Spinal cord (tissue), 9 donors: ENCODE measurements at regions not wholly inside any gene's neighbourhood (a gene's known extent, or its start where the extent isn't known, plus 50 kb on each side); places are given as distances from the start of the nearest gene placed in this dataset.
A peak's percentile ranks its signal among the peaks of the same experiment; 100 is the strongest.
"Not testable (repeated sequence)": the region's sequence is repeated elsewhere in the genome, so short reads cannot be mapped to it uniquely, and the experiment has no call there.

Experiments used
- DNase-seq, 6 donors: peaks; one replicate each; pipeline versions ENCODE4 v3.0.0 to v3.0.0-alpha.2; 2013 to 2015; ENCODE audit warnings: low spot score in 6 of 6, low read depth in 4 of 6
- H3K27ac ChIP-seq: one replicate; pipeline ENCODE4 v1.5.1; 2013; ENCODE audit warnings: low read depth, low read length, control low read depth
- H3K27me3 ChIP-seq: one replicate; pipeline ENCODE4 v1.6.1; 2013; ENCODE audit warnings: low read length; ENCODE audit not compliant: control insufficient read depth, insufficient read depth
- H3K36me3 ChIP-seq: one replicate; pipeline ENCODE4 v1.6.1; 2013; ENCODE audit warnings: low read length; ENCODE audit not compliant: control insufficient read depth, insufficient read depth
- H3K4me1 ChIP-seq: one replicate; pipeline ENCODE4 v1.6.1; 2013; ENCODE audit warnings: low read length; ENCODE audit not compliant: control insufficient read depth, insufficient read depth
- H3K4me3 ChIP-seq: one replicate; pipeline ENCODE4 v1.5.1; 2013; ENCODE audit warnings: low read depth, low read length, control low read depth
- H3K9me3 ChIP-seq: one replicate; pipeline ENCODE4 v1.6.1; 2013; ENCODE audit warnings: low read length; ENCODE audit not compliant: control insufficient read depth, insufficient read depth
- WGBS: methylation state at CpG from one replicate; pipeline ENCODE4 v1.1.5; 2013; ENCODE audit warnings: missing lambda C conversion rate; ENCODE audit not compliant: insufficient coverage; 5-methylcytosine and 5-hydroxymethylcytosine counted together
- donor health status: healthy.

DNA sequence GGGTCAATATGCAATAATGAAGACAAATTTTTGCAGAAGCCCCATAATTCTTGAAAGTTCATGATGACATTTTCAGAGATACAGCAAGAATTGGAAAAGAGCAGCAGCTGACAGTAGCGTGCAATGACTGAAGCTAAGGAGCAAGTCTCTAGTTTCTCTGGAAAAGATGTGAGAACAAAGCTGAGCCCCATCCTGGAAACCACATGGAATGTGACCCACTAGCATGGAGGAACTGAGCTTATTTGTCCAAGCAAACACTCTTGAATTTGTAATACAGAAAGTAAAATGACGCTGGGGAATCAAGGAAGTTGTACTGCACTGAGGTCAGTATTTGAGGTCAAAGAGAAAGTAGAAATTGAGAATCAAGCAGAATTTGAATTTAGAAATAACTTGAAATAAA is 1447.2 kb downstream of the FSTL5 start:
- H3K27me3 ChIP-seq = no peaks in the 10 kb centered on the region
- no peak overlapping the region for H3K4me3 ChIP-seq
- H3K4me1 ChIP-seq = no peaks in the 10 kb centered on the region
- no peaks in the 10 kb centered on the region for H3K9me3 ChIP-seq
- DNase-seq = no peak
- H3K27ac ChIP-seq = no peak overlapping the region
- 92% methylated on average over 2 of the region's 2 CpGs for WGBS
- no peaks in the 10 kb centered on the region for H3K36me3 ChIP-seq

DNA sequence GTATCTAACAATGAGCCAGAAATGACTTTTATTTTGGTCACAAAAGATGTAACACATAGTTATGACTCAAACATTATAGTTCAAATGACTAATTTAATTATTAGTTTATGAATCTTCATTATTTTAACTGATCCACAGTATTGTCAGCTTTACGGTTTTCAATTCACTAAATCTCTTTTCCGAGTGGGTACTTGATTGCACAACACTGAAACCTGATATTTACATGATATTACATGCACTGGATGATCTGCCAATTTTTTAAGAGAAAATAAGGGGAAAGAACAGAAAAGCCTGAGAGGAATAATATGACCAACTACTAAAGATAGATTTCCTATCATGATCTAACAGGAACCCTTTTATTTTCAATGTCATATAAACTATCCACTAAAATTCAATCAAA is 1446.0 kb downstream of the FSTL5 start:
- no CpG with 5 or more reads among the region's 2 CpGs for WGBS
- Histone ChIP-seq H3K9me3 (no peaks in the 10 kb centered on the region), H3K36me3 (no peaks in the 10 kb centered on the region), H3K4me1 (no peaks in the 10 kb centered on the region), H3K27me3 (no peaks in the 10 kb centered on the region), H3K4me3 (no peak overlapping the region), H3K27ac (no peak overlapping the region)
- DNase-seq = no peak

DNA sequence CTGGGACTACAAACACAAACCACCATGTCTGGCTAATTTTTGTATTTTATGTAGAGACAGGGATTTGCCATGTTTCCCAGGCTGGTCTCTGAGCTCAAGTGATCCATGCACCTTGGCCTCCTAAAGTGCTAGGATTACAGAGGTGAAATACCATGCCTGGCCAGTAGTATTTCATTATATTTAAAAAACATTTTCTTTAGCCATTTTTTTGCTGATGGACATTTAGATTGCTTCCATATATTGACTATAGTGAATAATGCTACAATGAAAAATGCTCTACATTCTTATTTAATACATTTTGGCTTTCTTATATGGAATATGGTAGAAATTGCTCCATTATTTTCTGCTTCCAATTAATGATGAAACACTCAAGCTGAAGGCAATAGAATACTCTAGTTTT is 1439.7 kb downstream of the FSTL5 start:
- Histone ChIP-seq H3K4me3 (no peak overlapping the region), H3K36me3 (no peaks in the 10 kb centered on the region), H3K4me1 (no peaks in the 10 kb centered on the region), H3K27me3 (no peaks in the 10 kb centered on the region), H3K27ac (no peak overlapping the region), H3K9me3 (no peaks in the 10 kb centered on the region)
- DNase-seq = no peak

- Histone ChIP-seq H3K4me1 (no peaks in the 10 kb centered on the region), H3K4me3 (no peak overlapping the region), H3K27ac (no peak overlapping the region), H3K36me3 (no peaks in the 10 kb centered on the region), H3K27me3 (no peaks in the 10 kb centered on the region), H3K9me3 (no peaks in the 10 kb centered on the region)
- DNase-seq = no peak
- no CpG with 5 or more reads among the region's 1 CpG for WGBS
These were observed 1418.7 kb downstream of the FSTL5 start for GRCh38 chr4:160745126-160745525.

DNA sequence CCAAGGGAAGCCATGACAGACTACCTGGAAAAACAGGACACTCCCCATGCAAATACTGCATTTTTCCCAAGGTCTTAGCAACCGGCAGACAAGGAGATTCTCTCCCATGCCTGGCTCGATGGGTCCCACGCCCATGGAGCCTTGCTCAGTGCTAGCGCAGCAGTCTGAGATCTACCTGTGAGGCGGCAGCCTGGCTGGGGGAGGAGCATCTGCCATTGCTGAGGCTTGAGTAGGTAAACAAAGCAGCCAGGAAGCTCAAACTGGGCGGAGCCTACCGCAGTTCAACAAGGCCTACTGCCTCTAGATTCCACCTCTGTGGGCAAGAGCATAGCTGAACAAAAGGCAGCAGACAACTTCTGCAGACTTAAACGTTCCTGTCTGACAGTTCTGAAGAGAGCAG is 1417.2 kb downstream of the FSTL5 start:
- not testable (repeated sequence) for H3K4me1 ChIP-seq, H3K27me3 ChIP-seq, H3K4me3 ChIP-seq, H3K9me3 ChIP-seq, H3K36me3 ChIP-seq, DNase-seq, H3K27ac ChIP-seq
- 97% methylated on average over 8 of the region's 8 CpGs for WGBS

GRCh38 chr4:160772668-160773067 is 1391.1 kb downstream of the FSTL5 start:
- no peak for DNase-seq
- Histone ChIP-seq H3K9me3 (no peaks in the 10 kb centered on the region), H3K27ac (no peak overlapping the region), H3K4me3 (no peak overlapping the region), H3K4me1 (no peaks in the 10 kb centered on the region), H3K27me3 (no peaks in the 10 kb centered on the region), H3K36me3 (no peaks in the 10 kb centered on the region)
- no CpG with 5 or more reads among the region's 2 CpGs for WGBS

GRCh38 chr4:160795216-160795615 is 1368.6 kb downstream of the FSTL5 start:
- DNase-seq = no peak
- H3K4me1 ChIP-seq = no peaks in the 10 kb centered on the region
- no peaks in the 10 kb centered on the region for H3K36me3 ChIP-seq
- H3K4me3 ChIP-seq = no peak overlapping the region
- no peaks in the 10 kb centered on the region for H3K27me3 ChIP-seq
- H3K9me3 ChIP-seq = peaks cover 5% of the 10 kb centered on the region
- H3K27ac ChIP-seq = no peak overlapping the region

DNA sequence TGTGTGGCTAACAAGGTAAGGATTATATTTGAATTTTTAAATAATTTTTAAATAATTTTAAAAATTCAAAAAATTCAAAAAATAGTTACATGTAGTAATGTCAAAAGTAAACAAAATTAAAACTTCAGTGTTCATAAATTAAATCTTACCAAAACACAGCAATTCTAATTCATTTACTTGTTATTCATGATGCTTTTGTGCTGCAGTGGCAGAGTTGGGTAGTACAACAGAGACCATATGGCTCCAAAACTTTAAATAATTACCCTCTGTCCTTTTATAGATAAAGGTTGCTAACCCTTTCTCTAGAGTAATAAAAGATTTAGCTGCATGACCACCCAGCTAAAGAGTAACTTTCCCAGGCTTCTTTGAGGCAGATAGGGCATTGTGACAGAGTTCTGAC is 1355.6 kb downstream of the FSTL5 start:
- Histone ChIP-seq H3K4me3 (no peak overlapping the region), H3K27ac (no peak overlapping the region), H3K36me3 (no peaks in the 10 kb centered on the region), H3K4me1 (no peaks in the 10 kb centered on the region), H3K27me3 (no peaks in the 10 kb centered on the region), H3K9me3 (no peaks in the 10 kb centered on the region)
- peak in 1 of 6 donors; percentile 16 for DNase-seq

DNA sequence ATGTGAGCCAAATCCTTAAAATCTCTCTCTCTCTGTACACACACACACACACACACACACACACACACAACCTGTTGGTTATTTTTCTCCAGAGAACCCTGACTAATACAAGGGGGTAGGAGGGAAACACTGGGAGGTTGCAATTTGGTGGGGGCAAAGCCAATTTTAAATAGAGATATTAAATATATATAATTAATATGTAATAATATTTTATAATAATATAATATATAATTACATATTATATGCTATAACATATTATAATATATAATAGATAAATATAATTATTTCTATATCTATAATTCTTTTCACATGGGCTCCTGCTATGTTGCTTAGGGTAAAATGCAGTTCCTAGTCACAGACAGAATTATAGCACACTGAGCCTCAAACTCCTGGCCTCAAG is 1354.2 kb downstream of the FSTL5 start:
- Histone ChIP-seq H3K27ac (no peak overlapping the region), H3K4me1 (no peaks in the 10 kb centered on the region), H3K9me3 (no peaks in the 10 kb centered on the region), H3K4me3 (no peak overlapping the region), H3K27me3 (no peaks in the 10 kb centered on the region), H3K36me3 (no peaks in the 10 kb centered on the region)
- no peak for DNase-seq

- Histone ChIP-seq H3K4me3 (no peak overlapping the region), H3K27me3 (no peaks in the 10 kb centered on the region), H3K36me3 (no peaks in the 10 kb centered on the region), H3K9me3 (no peaks in the 10 kb centered on the region), H3K4me1 (no peaks in the 10 kb centered on the region), H3K27ac (no peak overlapping the region)
- DNase-seq = no peak
- 100% methylated on average over 1 of the region's 1 CpG for WGBS
These were observed 1353.4 kb downstream of the FSTL5 start for GRCh38 chr4:160810424-160810823.

- Histone ChIP-seq H3K27me3 (no peaks in the 10 kb centered on the region), H3K4me1 (no peaks in the 10 kb centered on the region), H3K27ac (no peak overlapping the region), H3K4me3 (no peak overlapping the region), H3K9me3 (no peaks in the 10 kb centered on the region), H3K36me3 (no peaks in the 10 kb centered on the region)
- peak in 1 of 6 donors; percentile 41 for DNase-seq
- WGBS = no CpG with 5 or more reads among the region's 1 CpG
These were observed 1352.9 kb downstream of the FSTL5 start for GRCh38 chr4:160810941-160811340.
